Lower leg skin (tissue), 4 donors: ENCODE measurements at regions not wholly inside any gene's neighbourhood (a gene's known extent, or its start where the extent isn't known, plus 50 kb on each side); places are given as distances from the start of the nearest gene placed in this dataset.
"Not testable (repeated sequence)": the region's sequence is repeated elsewhere in the genome, so short reads cannot be mapped to it uniquely, and the experiment has no call there.

Experiments
- DNase-seq, 2 donors: peaks; one replicate each; pipeline ENCODE4 v3.0.0-alpha.2; 2019; ENCODE audit warnings: low spot score in 2 of 2
- H3K4me3 ChIP-seq: fragments of 200-600 bp; sonication (generic); 2 replicates; pipeline ENCODE4 v1.5.1; 2017; ENCODE audit warnings: mild to moderate bottlenecking, low read depth; ENCODE audit not compliant: poor library complexity, severe bottlenecking
- CTCF ChIP-seq, 3 donors: fragments of 450-650 bp; IDR thresholded peaks; one replicate each; pipeline ENCODE4 v1.5.1; 2016; ENCODE audit warnings: antibody characterized with exemption in 3 of 3, mild to moderate bottlenecking in 3 of 3, moderate library complexity in 2 of 3
- POLR2A ChIP-seq, 2 donors: fragments of 450-650 bp; IDR thresholded peaks; one replicate each; pipeline ENCODE4 v1.6.1; 2016 to 2017; ENCODE audit warnings: antibody characterized with exemption in 2 of 2, mild to moderate bottlenecking in 1 of 2, moderate library complexity in 1 of 2
- WGBS, 2 donors: methylation state at CpG; one replicate each; pipeline ENCODE4 v1.1.5; 2018; 5-methylcytosine and 5-hydroxymethylcytosine counted together
- intact Hi-C: fragments of 100-400 bp; cut with DNase I; formaldehyde crosslinking; loops from one replicate; pipeline ENCODE4 v1.15.0; 2023; ENCODE audit warnings: low total_unique reads

- WGBS, 2 donors, result 78 to 88% methylated on average over 2 of the region's 2 CpGs
- no peak overlapping the region for H3K4me3 ChIP-seq
- intact Hi-C loops, result no loop called here
- DNase-seq, result no peak
- no peak for TF ChIP-seq CTCF (IDR thresholded peaks at IDR 0.05)
These were observed 220.7 kb downstream of the TACR3 start for GRCh38 chr4:103499094-103499493.

DNA sequence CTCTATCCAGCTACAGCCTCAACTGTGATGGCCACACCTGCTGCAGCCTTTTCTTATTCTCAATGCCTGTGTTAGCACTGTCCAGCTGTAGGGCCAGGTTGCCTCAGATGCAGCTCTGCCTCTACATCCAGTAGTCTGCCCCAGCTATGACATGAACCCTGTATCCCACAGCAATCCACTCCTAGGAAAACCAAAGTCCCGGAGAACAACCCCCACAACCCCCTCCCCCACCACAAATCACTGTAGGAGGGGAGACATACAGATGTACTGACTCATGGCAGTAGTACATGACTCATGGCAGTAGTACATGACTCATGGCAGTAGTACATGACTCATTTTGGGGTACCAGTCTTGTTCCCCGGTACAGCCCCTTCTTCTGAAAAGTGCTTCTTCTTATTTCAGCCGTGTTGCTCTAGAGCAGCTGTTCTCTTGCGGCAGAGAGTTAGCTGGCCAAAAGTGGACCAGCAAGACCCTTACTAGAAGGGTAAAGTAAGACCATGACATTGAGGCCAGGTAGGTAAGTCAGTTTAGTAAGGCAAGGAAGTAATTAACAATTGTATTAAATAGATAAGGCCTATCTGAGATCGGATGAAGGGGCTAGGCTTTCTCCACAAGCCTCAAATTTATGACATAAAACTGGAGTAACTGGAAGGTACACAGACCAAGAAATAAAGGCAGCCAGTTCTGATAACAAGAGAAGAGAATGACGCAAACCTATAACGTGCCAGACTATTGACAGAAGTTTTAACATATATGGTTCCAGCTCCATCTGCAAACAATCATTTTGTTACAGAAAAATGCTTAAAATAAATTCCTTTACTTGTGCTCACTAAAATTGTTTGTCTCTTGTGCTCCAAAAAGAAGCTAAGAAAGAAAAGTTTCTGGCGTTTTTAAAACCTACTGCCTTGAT is 221.4 kb downstream of the TACR3 start:
- no peak for DNase-seq
- no peak overlapping the region for H3K4me3 ChIP-seq
- WGBS, 2 donors, result 57 to 58% methylated on average over 8 of the region's 8 CpGs
- intact Hi-C loops, result no loop called here
- no peak for TF ChIP-seq POLR2A (IDR thresholded peaks at IDR 0.05)
- no peak for TF ChIP-seq CTCF (IDR thresholded peaks at IDR 0.05)

- no peak for TF ChIP-seq POLR2A (IDR thresholded peaks at IDR 0.05)
- no peak for TF ChIP-seq CTCF (IDR thresholded peaks at IDR 0.05)
- intact Hi-C loops, result no loop called here
- DNase-seq, result no peak
- WGBS, 2 donors, result 70 to 79% methylated on average over 1 of the region's 1 CpG
- no peak overlapping the region for H3K4me3 ChIP-seq
These were observed 222.1 kb downstream of the TACR3 start for GRCh38 chr4:103497692-103498091.

DNA sequence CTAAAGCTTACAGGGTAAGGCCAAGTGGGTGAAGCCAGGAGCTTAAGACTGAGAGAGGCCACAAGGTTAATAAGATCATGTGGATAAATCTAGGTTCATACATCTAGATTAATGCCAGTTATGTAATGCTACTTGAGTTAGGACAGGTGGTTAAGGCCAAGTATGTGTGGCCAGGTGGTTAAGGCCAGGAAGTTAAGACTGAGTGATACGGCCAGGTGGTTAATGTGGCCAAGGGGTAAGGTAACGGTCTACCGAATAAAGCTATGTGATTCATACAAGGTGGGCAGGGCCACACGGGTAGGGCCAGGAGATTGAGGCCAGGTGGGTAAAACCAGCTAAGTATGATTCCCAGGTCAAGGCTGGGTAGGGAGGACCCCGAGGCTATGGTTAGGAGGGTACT is 223.0 kb downstream of the TACR3 start:
- no peak for DNase-seq
- TF ChIP-seq POLR2A (IDR thresholded peaks at IDR 0.05), result no peak
- no peak for TF ChIP-seq CTCF (IDR thresholded peaks at IDR 0.05)
- no peak overlapping the region for H3K4me3 ChIP-seq
- 93 to 94% methylated on average over 5 of the region's 5 CpGs for WGBS, 2 donors
- intact Hi-C loops, result no loop called here

- WGBS, 2 donors, result 74% methylated on average over 4 of the region's 4 CpGs
- intact Hi-C loops, result no loop called here
- TF ChIP-seq CTCF (IDR thresholded peaks at IDR 0.05) (no peak), POLR2A (IDR thresholded peaks at IDR 0.05) (no peak)
- DNase-seq, result no peak
- no peak overlapping the region for H3K4me3 ChIP-seq
These were observed 226.2 kb downstream of the TACR3 start for GRCh38 chr4:103493450-103494159.

GRCh38 chr4:103485296-103485695 is 234.5 kb downstream of the TACR3 start:
- intact Hi-C loops, DNase-seq, H3K4me3 ChIP-seq: not testable (repeated sequence)
- 74 to 88% methylated on average over 4 of the region's 4 CpGs for WGBS, 2 donors
